PC-9 (cell line): ENCODE measurements at regions not wholly inside any gene's neighbourhood (a gene's known extent, or its start where the extent isn't known, plus 50 kb on each side); places are given as distances from the start of the nearest gene placed in this dataset.

Experiments
- BruUV-seq: library from RNA; stranded (reverse); fragments of 400-500 nt; replicated peaks from 2 replicates; lab custom pipeline; 2021; lab: Mats Ljungman, UMichigan
- CTCF ChIA-PET: fragments of 300-600 bp; sonication (Branson Sonifier 250); formaldehyde crosslinking; loops from one replicate; lab custom pipeline; 2022; ENCODE audit warnings: antibody characterized with exemption; lab: Charles Lee
- POLR2A ChIA-PET: fragments of 300-600 bp; sonication (Branson Sonifier 250); formaldehyde crosslinking; loops from one replicate; lab custom pipeline; 2022; ENCODE audit warnings: antibody characterized with exemption; ENCODE audit not compliant: unreplicated experiment; lab: Charles Lee
- DNase-seq, 2 experiments: peaks; one replicate each; pipeline versions ENCODE4 v3.0.0 to v3.0.0-alpha.2; 2015 to 2022; ENCODE audit warnings: mixed read lengths in 1 of 2
- H2AFZ ChIP-seq: fragments of 200-600 bp; sonication (generic); 2 replicates; pipeline ENCODE4 v1.8.1; 2017; ENCODE audit warnings: antibody characterized with exemption
- H3F3A ChIP-seq: fragments of 200-600 bp; sonication (generic); 2 replicates; pipeline ENCODE4 v1.8.1; 2017; ENCODE audit warnings: antibody characterized with exemption, mild to moderate bottlenecking, low read depth; ENCODE audit not compliant: insufficient read depth
- H3K27ac ChIP-seq: fragments of 200-600 bp; sonication (generic); 2 replicates; pipeline ENCODE4 v1.6.1; 2016; ENCODE audit warnings: mixed run types
- H3K27me3 ChIP-seq: fragments of 200-600 bp; sonication (generic); 2 replicates; pipeline ENCODE4 v1.6.1; 2016; ENCODE audit warnings: low read depth, mixed run types; ENCODE audit not compliant: insufficient read depth
- H3K36me3 ChIP-seq: fragments of 200-600 bp; sonication (generic); 2 replicates; pipeline ENCODE4 v1.6.1; 2016; ENCODE audit warnings: low read depth, mixed run types
- H3K4me1 ChIP-seq: fragments of 200-600 bp; sonication (generic); replicated peaks from 2 replicates; pipeline ENCODE4 v1.6.1; 2016; ENCODE audit warnings: mixed run types; ENCODE audit not compliant: insufficient read depth
- H3K4me2 ChIP-seq: fragments of 200-600 bp; sonication (generic); 2 replicates; pipeline ENCODE4 v1.6.1; 2017; ENCODE audit warnings: mixed run types
- H3K4me3 ChIP-seq: fragments of 200-600 bp; sonication (generic); 2 replicates; pipeline ENCODE4 v1.6.1; 2016; ENCODE audit warnings: mixed run types
- H3K79me2 ChIP-seq: fragments of 200-600 bp; sonication (generic); 2 replicates; pipeline ENCODE4 v1.6.1; 2017; ENCODE audit warnings: low read depth, mixed run types
- H3K9me2 ChIP-seq: fragments of 200-600 bp; sonication (generic); 2 replicates; pipeline ENCODE4 v1.8.1; 2017; ENCODE audit warnings: mild to moderate bottlenecking; ENCODE audit not compliant: insufficient read depth
- H3K9me3 ChIP-seq: fragments of 200-600 bp; sonication (generic); 2 replicates; pipeline ENCODE4 v1.8.1; 2016; ENCODE audit warnings: low read depth; ENCODE audit not compliant: insufficient read depth
- H4K20me1 ChIP-seq: fragments of 200-600 bp; sonication (generic); 2 replicates; pipeline ENCODE4 v1.8.1; 2017; ENCODE audit not compliant: insufficient read depth
- CTCF ChIP-seq: fragments of 200-600 bp; sonication (generic); conservative IDR thresholded peaks from 2 replicates; pipeline ENCODE4 v1.6.1; 2017; ENCODE audit warnings: mixed run types, antibody characterized with exemption, mild to moderate bottlenecking, moderate library complexity
- EZH2 ChIP-seq: fragments of 200-600 bp; sonication (generic); IDR thresholded peaks from 2 replicates; pipeline ENCODE4 v1.8.0; 2017; ENCODE audit warnings: antibody characterized with exemption, low read depth
- intact Hi-C: fragments of 100-400 bp; cut with micrococcal nuclease; formaldehyde crosslinking; loops from one replicate; pipeline ENCODE4 v1.10.0; 2022; ENCODE audit not compliant: unreplicated experiment

GRCh38 chr18:24919181-24919797 is 432.7 kb downstream of the ZNF521 start:
- no peak for TF ChIP-seq EZH2
- no peak overlapping the region for H2AFZ ChIP-seq
- intact Hi-C loops: no loop called here
- BruUV-seq: no TSS peak
- H3K4me3 ChIP-seq: no peak overlapping the region
- no peak for DNase-seq
- H3K36me3 ChIP-seq: no peaks in the 10 kb centered on the region
- no peaks in the 10 kb centered on the region for H3K9me2 ChIP-seq
- H3K9me3 ChIP-seq: no peaks in the 10 kb centered on the region
- ChIA-PET POLR2A (interaction anchor here (0.6 kb wide), 1 partner anchor 557 kb away, joined by 4 read pairs; no protein-coding TSS in a partner anchor), CTCF (no interaction called here)
- no peaks in the 10 kb centered on the region for H4K20me1 ChIP-seq
- no peaks in the 10 kb centered on the region for H3K79me2 ChIP-seq
- peaks cover 17% of the 10 kb centered on the region; the same call in 1 of the 2 replicates for H3K27me3 ChIP-seq
- no peaks in the 10 kb centered on the region for H3F3A ChIP-seq
- no peak overlapping the region for H3K4me2 ChIP-seq
- H3K27ac ChIP-seq: no peak overlapping the region
- no peaks in the 10 kb centered on the region for H3K4me1 ChIP-seq

GRCh38 chr18:24922491-24922890 is 429.5 kb downstream of the ZNF521 start:
- no TSS peak for BruUV-seq
- intact Hi-C loops: no loop called here
- no peak overlapping the region for H2AFZ ChIP-seq
- H3K9me2 ChIP-seq: no peaks in the 10 kb centered on the region
- ChIA-PET CTCF (no interaction called here), POLR2A (no interaction called here)
- no peaks in the 10 kb centered on the region for H3K9me3 ChIP-seq
- H3K27me3 ChIP-seq: peaks cover 20% of the 10 kb centered on the region; the same call in 1 of the 2 replicates
- H3F3A ChIP-seq: no peaks in the 10 kb centered on the region
- TF ChIP-seq EZH2 (no peak), CTCF (no peak)
- H3K36me3 ChIP-seq: no peaks in the 10 kb centered on the region
- no peak overlapping the region for H3K4me3 ChIP-seq
- no peak overlapping the region for H3K4me2 ChIP-seq
- H4K20me1 ChIP-seq: no peaks in the 10 kb centered on the region
- DNase-seq: no peak
- no peaks in the 10 kb centered on the region for H3K4me1 ChIP-seq
- no peaks in the 10 kb centered on the region for H3K79me2 ChIP-seq
- H3K27ac ChIP-seq: no peak overlapping the region

- intact Hi-C loops: no loop called here
- no TSS peak for BruUV-seq
Measured at GRCh38 chr18:24923138-24923537, 428.8 kb downstream of the ZNF521 start.

More at GRCh38 chr18:24923138-24923537, 428.8 kb downstream of the ZNF521 start:
- Histone ChIP-seq H3K27me3 (peaks cover 20% of the 10 kb centered on the region; the same call in 1 of the 2 replicates), H3K4me1 (no peaks in the 10 kb centered on the region), H3F3A (no peaks in the 10 kb centered on the region), H3K9me2 (no peaks in the 10 kb centered on the region), H2AFZ (no peak overlapping the region), H3K79me2 (no peaks in the 10 kb centered on the region), H3K27ac (no peak overlapping the region), H3K36me3 (no peaks in the 10 kb centered on the region), H4K20me1 (no peaks in the 10 kb centered on the region), H3K4me3 (no peak overlapping the region), H3K4me2 (no peak overlapping the region), H3K9me3 (no peaks in the 10 kb centered on the region)
- no peak for DNase-seq
- CTCF ChIA-PET: no interaction called here
- POLR2A ChIA-PET: no interaction called here
- TF ChIP-seq CTCF: no peak
- TF ChIP-seq EZH2: no peak
